ENCODE measurements at regions not wholly inside any gene's neighbourhood (a gene's known extent, or its start where the extent isn't known, plus 50 kb on each side); places are given as distances from the start of the nearest gene placed in this dataset.

DNA sequence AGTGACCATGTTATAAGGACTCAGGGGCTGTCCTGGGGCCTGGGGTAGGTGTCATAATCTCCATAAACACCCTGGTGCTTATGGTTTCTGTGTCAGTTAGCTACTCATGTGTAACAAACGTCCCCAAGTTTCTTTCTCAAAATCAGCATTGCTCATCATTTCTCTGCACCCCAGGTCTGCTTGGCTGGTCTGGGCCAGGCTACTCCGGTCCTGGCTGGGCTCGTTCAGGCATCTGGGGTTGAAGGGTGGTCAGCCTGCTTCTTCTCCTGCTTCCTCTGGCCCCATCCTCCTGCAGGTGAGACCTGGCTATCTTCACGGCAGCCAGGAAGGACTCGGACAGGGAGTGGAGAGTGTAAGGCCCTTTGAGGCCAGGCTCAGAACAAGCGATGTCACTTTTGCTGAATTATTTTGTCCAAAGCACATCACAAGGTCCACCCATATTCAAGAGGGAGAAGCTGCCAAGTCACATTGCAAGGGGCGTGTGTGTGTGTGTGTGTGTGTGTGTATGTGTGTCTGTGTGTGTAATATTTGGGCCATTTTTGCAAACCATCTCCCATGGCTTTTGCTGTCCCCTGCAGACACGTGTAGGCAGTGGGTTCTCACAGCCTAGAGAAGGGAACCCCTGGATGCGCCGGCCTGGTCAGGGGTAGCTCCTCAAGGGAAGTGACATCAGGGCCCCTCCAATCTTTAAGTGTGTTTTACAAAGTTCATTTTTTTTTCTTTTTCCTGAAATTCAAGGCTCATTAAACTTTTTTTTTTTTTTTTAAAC, 535.8 kb downstream of the TBC1D22A start:
- DNase-seq (ENCODE audit: extremely low read depth, low read depth), result no peak
- TF ChIP-seq, protein P1, sequence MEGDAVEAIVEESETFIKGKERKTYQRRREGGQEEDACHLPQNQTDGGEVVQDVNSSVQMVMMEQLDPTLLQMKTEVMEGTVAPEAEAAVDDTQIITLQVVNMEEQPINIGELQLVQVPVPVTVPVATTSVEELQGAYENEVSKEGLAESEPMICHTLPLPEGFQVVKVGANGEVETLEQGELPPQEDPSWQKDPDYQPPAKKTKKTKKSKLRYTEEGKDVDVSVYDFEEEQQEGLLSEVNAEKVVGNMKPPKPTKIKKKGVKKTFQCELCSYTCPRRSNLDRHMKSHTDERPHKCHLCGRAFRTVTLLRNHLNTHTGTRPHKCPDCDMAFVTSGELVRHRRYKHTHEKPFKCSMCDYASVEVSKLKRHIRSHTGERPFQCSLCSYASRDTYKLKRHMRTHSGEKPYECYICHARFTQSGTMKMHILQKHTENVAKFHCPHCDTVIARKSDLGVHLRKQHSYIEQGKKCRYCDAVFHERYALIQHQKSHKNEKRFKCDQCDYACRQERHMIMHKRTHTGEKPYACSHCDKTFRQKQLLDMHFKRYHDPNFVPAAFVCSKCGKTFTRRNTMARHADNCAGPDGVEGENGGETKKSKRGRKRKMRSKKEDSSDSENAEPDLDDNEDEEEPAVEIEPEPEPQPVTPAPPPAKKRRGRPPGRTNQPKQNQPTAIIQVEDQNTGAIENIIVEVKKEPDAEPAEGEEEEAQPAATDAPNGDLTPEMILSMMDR (IDR thresholded peaks at IDR 0.05; ENCODE audit: low read depth, low read length), result no peak

DNA sequence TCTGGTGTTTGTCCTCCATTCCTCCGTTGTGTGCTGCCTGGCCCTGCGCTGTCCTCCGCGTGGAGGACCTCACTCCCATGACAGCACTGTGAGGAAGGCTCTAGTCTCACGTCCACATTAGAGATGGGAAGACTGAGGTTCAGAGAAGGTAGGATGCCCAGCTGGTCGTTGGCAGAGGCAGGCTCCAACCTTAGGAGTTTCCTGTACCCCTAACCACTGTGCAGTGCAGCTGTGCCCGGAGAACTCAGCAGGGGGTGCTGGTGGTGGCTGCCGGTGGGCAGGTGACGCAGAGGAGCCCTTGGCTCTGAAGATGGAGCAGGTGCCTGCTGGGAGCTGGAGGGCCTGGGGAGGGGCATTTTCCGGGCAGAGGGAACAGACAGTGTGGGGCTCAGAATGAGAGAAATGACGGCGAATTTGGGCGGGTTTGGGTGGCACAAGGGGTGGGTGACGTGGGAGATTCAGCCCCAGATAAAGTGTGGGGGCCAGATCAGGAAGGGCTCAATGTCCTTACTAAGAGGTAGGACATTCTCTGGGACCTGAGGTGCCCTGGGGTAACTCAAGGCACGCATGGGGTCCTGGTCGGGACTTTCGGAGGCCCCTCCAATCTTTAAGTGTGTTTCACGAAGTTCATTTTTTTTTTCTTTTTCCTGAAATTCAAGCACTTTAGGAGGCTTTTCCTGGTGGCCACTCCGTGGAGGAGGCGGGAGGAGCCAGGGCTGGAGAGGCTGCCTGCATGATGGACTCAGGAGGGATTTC, 535.0 kb downstream of the TBC1D22A start:
- no peak for DNase-seq (ENCODE audit: extremely low read depth, low read depth)
- TF ChIP-seq, protein P1 (IDR thresholded peaks at IDR 0.05; ENCODE audit: low read depth, low read length), result no peak

DNA sequence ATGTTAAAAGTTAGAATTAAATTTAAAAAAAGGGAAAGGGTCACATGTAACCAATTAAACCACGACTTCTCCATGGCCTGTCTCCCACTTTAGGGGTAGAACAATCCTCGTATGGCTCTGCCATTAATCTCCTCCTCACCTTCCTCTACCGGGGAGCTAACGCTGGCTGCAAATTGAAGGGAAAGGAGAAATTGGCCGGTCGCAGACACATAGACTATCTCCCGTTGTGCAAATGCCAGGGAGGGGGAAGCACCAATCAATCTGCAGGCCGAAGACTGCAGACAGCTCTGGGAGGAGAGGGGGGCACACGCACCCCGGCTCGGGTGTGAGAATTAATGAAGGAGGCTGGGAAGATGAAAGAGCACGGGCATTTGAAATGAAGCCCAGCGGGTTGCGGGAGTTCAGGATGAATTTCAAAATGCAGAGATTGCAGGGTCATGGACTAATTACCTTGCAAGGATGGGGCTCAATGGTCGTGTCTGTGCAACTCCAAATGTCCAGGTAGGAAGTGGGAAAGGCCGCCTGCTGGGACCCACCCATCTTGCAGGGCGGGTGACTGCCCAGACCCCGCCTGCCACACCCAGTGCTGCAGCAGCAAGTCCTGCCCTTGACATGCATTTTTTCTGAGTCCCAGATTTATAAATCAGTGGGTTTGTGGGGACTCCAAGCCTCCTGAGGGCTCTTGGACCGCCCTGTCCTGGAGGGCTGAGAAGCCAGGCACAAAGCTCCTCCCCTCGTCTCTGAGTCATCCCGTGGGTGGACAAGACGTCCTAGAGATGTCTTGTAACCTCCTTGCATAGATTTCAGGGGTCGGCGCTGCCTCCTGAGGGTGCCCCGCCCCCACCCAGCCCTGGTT, 534.2 kb downstream of the TBC1D22A start:
- no peak for DNase-seq (ENCODE audit: extremely low read depth, low read depth)
- TF ChIP-seq, protein P1 (IDR thresholded peaks at IDR 0.05; ENCODE audit: low read depth, low read length), result no peak

DNA sequence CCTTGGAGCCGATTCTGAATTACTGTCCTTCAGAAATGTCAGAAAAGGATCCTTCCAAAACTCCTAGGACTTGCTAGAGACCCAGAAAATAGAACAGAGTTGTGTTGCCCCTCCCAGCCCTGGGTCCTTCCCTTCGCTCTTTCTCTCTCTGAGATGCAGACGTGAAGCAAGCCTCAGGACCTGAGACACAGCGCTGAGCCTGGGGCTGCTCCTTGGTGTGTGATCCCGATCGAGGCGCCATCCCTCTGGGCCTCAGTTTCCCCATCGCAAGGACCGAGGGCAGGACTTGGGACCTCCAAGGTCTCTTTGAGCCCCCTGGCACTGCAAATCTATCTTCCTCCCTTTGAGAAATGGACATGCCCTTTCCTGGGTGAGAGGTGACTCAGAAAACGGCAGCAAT, 533.5 kb downstream of the TBC1D22A start:
- TF ChIP-seq, protein P1 (IDR thresholded peaks at IDR 0.05; ENCODE audit: low read depth, low read length), result no peak
- DNase-seq (ENCODE audit: extremely low read depth, low read depth), result no peak

DNA sequence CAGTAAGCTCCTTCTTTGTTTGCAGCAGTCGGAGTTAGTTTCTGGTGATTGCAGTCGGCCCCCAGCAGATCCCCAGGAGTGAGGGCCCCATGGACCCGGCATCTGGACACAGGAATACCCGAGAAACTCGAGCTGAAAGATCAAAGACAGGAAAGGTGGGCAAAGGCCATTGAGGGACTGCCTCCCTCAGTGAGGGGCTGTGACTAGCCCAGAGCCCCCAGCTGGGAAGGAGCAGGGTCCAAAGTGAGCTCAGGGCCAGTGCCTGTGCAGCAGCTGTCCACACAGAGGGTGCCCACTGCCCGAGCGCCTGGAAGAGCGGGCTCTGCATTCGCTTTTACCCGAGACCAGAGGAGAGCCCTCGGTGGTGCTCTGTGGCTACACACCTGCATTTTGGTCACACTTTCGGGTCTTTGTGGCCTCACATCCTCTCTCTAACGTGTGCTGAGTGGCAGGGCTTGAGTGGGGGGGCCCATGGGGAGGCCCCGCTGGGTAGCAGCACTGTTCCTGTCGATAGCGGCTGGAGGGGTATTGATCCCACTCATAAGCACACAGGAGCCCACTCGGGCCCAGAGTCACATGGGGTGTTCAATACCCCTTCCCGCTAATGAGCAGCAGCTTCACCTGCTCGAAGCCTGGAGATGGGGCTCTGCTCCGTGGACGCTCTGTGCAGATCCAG, 532.9 kb downstream of the TBC1D22A start:
- no peak for DNase-seq (ENCODE audit: extremely low read depth, low read depth)
- TF ChIP-seq, protein P1 (IDR thresholded peaks at IDR 0.05; ENCODE audit: low read depth, low read length), result no peak

DNA sequence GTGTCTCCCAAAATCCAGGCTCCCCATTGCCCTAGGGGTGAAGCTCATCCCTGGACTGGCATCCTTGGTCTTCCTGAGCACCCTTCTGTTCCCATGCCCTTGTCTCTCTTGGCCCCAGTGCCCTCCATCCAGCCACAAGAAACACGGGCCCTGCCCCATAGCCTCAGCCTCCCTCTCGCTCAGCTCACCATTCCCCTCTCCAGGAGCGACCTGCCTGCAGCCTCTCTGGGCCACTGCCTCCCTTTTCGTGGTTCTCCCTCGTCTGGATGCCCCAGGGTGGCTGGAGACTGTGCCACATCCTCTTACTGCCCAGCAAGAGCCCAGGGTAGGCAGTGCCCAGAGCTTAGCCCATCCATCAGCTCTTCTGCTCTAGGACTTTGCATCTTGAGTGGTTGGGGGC, 532.1 kb downstream of the TBC1D22A start:
- TF ChIP-seq, protein P1 (IDR thresholded peaks at IDR 0.05; ENCODE audit: low read depth, low read length), result no peak

More for the DNA sequence above, 532.1 kb downstream of the TBC1D22A start:
- no peak for DNase-seq (ENCODE audit: extremely low read depth, low read depth)
